ENCODE measurements at regions not wholly inside any gene's neighbourhood (a gene's known extent, or its start where the extent isn't known, plus 50 kb on each side); places are given as distances from the start of the nearest gene placed in this dataset.

DNA sequence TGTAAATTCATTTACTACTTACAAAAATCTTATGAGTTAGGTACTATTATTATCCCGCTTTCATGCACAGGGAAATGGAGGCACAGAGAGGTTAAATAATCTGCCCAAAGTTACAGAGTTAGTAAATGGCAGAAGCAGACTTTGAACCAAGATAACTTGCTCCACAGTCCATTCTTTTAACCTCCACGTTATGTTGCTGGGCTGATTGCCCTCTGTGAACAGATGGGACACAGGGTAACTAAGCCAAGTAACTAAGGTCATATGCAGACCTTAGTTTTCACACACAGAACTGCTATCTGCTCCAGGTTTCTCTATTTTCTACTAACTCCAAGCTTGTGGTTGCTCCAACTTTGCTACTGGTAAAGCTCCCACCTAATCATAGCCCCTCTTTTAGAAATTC is 147.1 kb upstream of the IFNG-AS1 start:
- no peak overlapping the region for H3K4me3 Mint-ChIP-seq
- DNase-seq = no peak
- Histone ChIP-seq H3K9me3 (ENCODE audit: control insufficient read depth in 2 of 3, low read length in 3 of 3) (peaks cover 0 to 5% (median 0%) of the 10 kb centered on the region in 3 experiments), H3K4me1 (ENCODE audit: control insufficient read depth in 2 of 2, insufficient read depth in 2 of 2, low read length in 2 of 2) (no peaks in the 10 kb centered on the region), H3K27me3 (ENCODE audit: control insufficient read depth in 2 of 2, insufficient read depth in 2 of 2, low read length in 2 of 2) (no peaks in the 10 kb centered on the region), H3K27ac (ENCODE audit: low read depth, low read length) (no peak overlapping the region), H3K4me3 (ENCODE audit: low read length) (no peak overlapping the region), H3K36me3 (ENCODE audit: control insufficient read depth in 2 of 3, insufficient read depth in 3 of 3, low read length in 3 of 3) (no peaks in the 10 kb centered on the region)
- no peak for ATAC-seq
- no peaks in the 10 kb centered on the region for H3K4me1 Mint-ChIP-seq
- ChIA-PET POLR2A (interaction anchor here (0.6 kb wide), 1 partner anchor 234 kb away, joined by 3 read pairs; no protein-coding TSS in a partner anchor), CTCF (no interaction called here)
- peaks cover 0 to 26% (median 14%) of the 10 kb centered on the region in 11 donors for H3K9me3 Mint-ChIP-seq
- intact Hi-C loops (cut with micrococcal nuclease) = no loop called here
- no peak overlapping the region for H3K27ac Mint-ChIP-seq
- H3K36me3 Mint-ChIP-seq = peaks cover 0 to 10% (median 8%) of the 10 kb centered on the region in 5 donors
- H3K27me3 Mint-ChIP-seq = peaks cover 0 to 2% (median 0%) of the 10 kb centered on the region in 5 donors

DNA sequence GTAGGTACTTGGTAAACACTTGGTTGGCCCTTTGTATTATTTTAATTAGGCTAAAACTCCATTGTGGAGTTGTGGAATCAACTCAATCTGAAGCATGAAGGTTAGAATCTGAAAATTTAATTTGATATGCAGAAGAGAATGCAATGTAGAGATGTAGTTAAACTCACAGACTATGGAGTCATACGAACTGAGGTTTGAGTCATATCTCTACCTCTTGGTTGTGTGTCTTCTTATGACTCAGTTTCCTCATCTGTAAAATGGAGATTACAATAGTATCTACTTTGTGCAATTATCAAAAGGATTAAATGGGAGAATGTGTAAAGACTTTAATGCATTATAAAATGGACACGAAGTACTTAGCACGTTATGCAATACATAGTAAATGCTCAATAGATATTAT is 146.0 kb upstream of the IFNG-AS1 start:
- Histone ChIP-seq H3K27me3 (ENCODE audit: control insufficient read depth in 2 of 2, insufficient read depth in 2 of 2, low read length in 2 of 2) (no peaks in the 10 kb centered on the region), H3K27ac (ENCODE audit: low read depth, low read length) (no peak overlapping the region), H3K4me3 (ENCODE audit: low read length) (no peak overlapping the region), H3K36me3 (ENCODE audit: control insufficient read depth in 2 of 3, insufficient read depth in 3 of 3, low read length in 3 of 3) (no peaks in the 10 kb centered on the region), H3K4me1 (ENCODE audit: control insufficient read depth in 2 of 2, insufficient read depth in 2 of 2, low read length in 2 of 2) (no peaks in the 10 kb centered on the region), H3K9me3 (ENCODE audit: control insufficient read depth in 2 of 3, low read length in 3 of 3) (peaks cover 0 to 5% (median 0%) of the 10 kb centered on the region in 3 experiments)
- ATAC-seq (no peak), DNase-seq (no peak)
- H3K4me1 Mint-ChIP-seq = no peaks in the 10 kb centered on the region
- H3K27ac Mint-ChIP-seq = no peak overlapping the region
- peaks cover 0 to 21% (median 12%) of the 10 kb centered on the region in 11 donors for H3K9me3 Mint-ChIP-seq
- ChIA-PET POLR2A (no interaction called here), CTCF (no interaction called here)
- H3K36me3 Mint-ChIP-seq = peaks cover 0 to 10% (median 8%) of the 10 kb centered on the region in 5 donors
- intact Hi-C loops (cut with micrococcal nuclease) = no loop called here
- H3K27me3 Mint-ChIP-seq = peaks cover 0 to under 1% (median 0%) of the 10 kb centered on the region in 5 donors
- no peak overlapping the region for H3K4me3 Mint-ChIP-seq

DNA sequence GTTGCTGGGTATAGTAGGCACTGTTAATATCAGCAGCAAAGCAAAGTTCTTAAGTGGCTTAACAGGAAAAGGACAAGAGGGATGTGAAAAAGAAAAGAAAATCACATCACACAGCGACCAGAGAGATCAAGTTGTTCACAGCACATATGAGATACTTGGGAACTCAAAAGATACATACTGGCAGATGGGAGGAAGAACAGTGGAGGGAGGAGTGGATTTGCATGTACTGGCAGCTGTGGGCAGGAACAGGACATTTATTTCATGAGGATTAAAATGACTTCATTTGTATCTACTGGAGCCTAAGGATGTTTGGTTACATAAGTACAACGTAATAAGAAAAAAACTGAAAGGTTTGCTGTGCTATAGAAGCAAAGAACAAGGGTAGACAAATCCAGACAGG is 136.5 kb upstream of the IFNG-AS1 start:
- H3K36me3 ChIP-seq (ENCODE audit: control insufficient read depth in 2 of 3, insufficient read depth in 3 of 3, low read length in 3 of 3) = no peaks in the 10 kb centered on the region
- ChIA-PET CTCF (interaction anchor here (0.6 kb wide), 1 partner anchor 260 kb away, joined by 3 read pairs; no protein-coding TSS in a partner anchor), POLR2A (interaction anchor here (0.8 kb wide), 1 partner anchor 584 kb away, joined by 4 read pairs; no protein-coding TSS in a partner anchor)
- DNase-seq (no peak), ATAC-seq (no peak)
- intact Hi-C loops (cut with micrococcal nuclease) = no loop called here
- no peaks in the 10 kb centered on the region for H3K9me3 ChIP-seq (ENCODE audit: control insufficient read depth in 2 of 3, low read length in 3 of 3)
- Mint-ChIP-seq H3K4me1 (no peaks in the 10 kb centered on the region), H3K36me3 (peaks cover 0 to 4% (median 0%) of the 10 kb centered on the region in 5 donors), H3K9me3 (peaks cover 0 to 10% (median 0%) of the 10 kb centered on the region in 11 donors), H3K4me3 (no peak overlapping the region), H3K27me3 (no peaks in the 10 kb centered on the region), H3K27ac (no peak overlapping the region)
- H3K27ac ChIP-seq (ENCODE audit: low read depth, low read length) = no peak overlapping the region
- H3K4me1 ChIP-seq (ENCODE audit: control insufficient read depth in 2 of 2, insufficient read depth in 2 of 2, low read length in 2 of 2) = no peaks in the 10 kb centered on the region
- no peak overlapping the region for H3K4me3 ChIP-seq (ENCODE audit: low read length)
- H3K27me3 ChIP-seq (ENCODE audit: control insufficient read depth in 2 of 2, insufficient read depth in 2 of 2, low read length in 2 of 2) = no peaks in the 10 kb centered on the region

DNA sequence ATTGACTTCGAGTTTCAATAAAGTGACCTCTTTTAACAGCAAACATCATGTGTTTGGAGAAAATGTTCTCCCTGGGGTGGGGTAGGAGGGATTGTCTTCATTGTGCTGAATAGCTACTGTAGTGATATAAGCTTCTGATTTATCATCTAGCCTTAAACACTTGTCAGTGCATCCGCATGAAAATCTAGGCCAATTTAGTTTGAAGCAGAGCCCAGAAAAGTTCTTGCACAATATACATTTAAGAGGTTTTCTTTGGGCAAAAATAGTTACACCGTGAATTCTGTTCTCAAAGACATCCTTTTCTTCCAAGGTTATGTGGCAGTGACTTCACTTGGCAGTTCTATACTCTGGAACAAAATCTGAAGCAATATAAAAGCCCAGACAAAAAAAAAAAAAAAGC is 136.0 kb upstream of the IFNG-AS1 start:
- POLR2A ChIA-PET = interaction anchor here (0.8 kb wide), 1 partner anchor 585 kb away, joined by 4 read pairs; no protein-coding TSS in a partner anchor
- no peak overlapping the region for H3K4me3 Mint-ChIP-seq
- Histone ChIP-seq H3K4me3 (ENCODE audit: low read length) (no peak overlapping the region), H3K27me3 (ENCODE audit: control insufficient read depth in 2 of 2, insufficient read depth in 2 of 2, low read length in 2 of 2) (no peaks in the 10 kb centered on the region), H3K36me3 (ENCODE audit: control insufficient read depth in 2 of 3, insufficient read depth in 3 of 3, low read length in 3 of 3) (no peaks in the 10 kb centered on the region), H3K4me1 (ENCODE audit: control insufficient read depth in 2 of 2, insufficient read depth in 2 of 2, low read length in 2 of 2) (no peaks in the 10 kb centered on the region), H3K9me3 (ENCODE audit: control insufficient read depth in 2 of 3, low read length in 3 of 3) (no peaks in the 10 kb centered on the region), H3K27ac (ENCODE audit: low read depth, low read length) (no peak overlapping the region)
- H3K27me3 Mint-ChIP-seq = no peaks in the 10 kb centered on the region
- intact Hi-C loops (cut with micrococcal nuclease) = no loop called here
- H3K4me1 Mint-ChIP-seq = no peaks in the 10 kb centered on the region
- no peak overlapping the region for H3K27ac Mint-ChIP-seq
- ATAC-seq (no peak), DNase-seq (no peak)
- CTCF ChIA-PET = no interaction called here
- peaks cover 0 to 10% (median 0%) of the 10 kb centered on the region in 11 donors for H3K9me3 Mint-ChIP-seq
- peaks cover 0 to 4% (median 0%) of the 10 kb centered on the region in 5 donors for H3K36me3 Mint-ChIP-seq

- no peak overlapping the region for H3K27ac ChIP-seq (ENCODE audit: low read depth, low read length)
- H3K4me3 ChIP-seq (ENCODE audit: low read length) = no peak overlapping the region
- no peaks in the 10 kb centered on the region for H3K9me3 ChIP-seq (ENCODE audit: control insufficient read depth in 2 of 3, low read length in 3 of 3)
- intact Hi-C loops (cut with micrococcal nuclease) = no loop called here
- no peaks in the 10 kb centered on the region for H3K27me3 Mint-ChIP-seq
- peaks cover 0 to 4% (median 0%) of the 10 kb centered on the region in 5 donors for H3K36me3 Mint-ChIP-seq
- H3K36me3 ChIP-seq (ENCODE audit: control insufficient read depth in 2 of 3, insufficient read depth in 3 of 3, low read length in 3 of 3) = no peaks in the 10 kb centered on the region
- no peaks in the 10 kb centered on the region for H3K27me3 ChIP-seq (ENCODE audit: control insufficient read depth in 2 of 2, insufficient read depth in 2 of 2, low read length in 2 of 2)
- H3K27ac Mint-ChIP-seq = no peak overlapping the region
- no peak for ATAC-seq
- H3K4me3 Mint-ChIP-seq = no peak overlapping the region
- no peaks in the 10 kb centered on the region for H3K4me1 ChIP-seq (ENCODE audit: control insufficient read depth in 2 of 2, insufficient read depth in 2 of 2, low read length in 2 of 2)
- POLR2A ChIA-PET = no interaction called here
- H3K4me1 Mint-ChIP-seq = no peaks in the 10 kb centered on the region
- CTCF ChIA-PET = no interaction called here
- no peak for DNase-seq
- H3K9me3 Mint-ChIP-seq = peaks cover 0 to 9% (median 0%) of the 10 kb centered on the region in 11 donors
Observed at GRCh38 chr12:67854351-67854750, 134.9 kb upstream of the IFNG-AS1 start.

DNA sequence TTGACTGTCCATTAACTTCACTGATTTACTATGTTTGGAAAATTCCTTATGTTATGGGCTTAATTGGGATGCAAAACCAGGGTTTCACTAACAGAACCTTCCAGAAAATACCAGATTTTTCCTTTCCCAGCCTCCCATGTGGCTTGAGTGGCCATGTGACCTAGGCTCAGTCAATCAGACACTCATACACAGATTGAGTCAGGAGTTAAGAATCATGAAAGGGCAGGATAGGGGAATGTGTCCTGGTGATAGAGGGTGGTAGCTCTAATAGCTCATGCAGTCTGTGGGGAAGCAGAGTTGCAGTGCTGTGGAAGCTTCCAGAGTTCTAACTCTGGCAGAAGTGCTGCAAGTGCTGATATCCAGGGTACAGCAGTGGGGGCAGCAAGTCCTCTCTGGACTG is 134.1 kb upstream of the IFNG-AS1 start:
- ChIA-PET POLR2A (interaction anchor here (0.6 kb wide), 1 partner anchor 1994 kb away, joined by 3 read pairs; no protein-coding TSS in a partner anchor), CTCF (no interaction called here)
- H3K4me3 ChIP-seq (ENCODE audit: low read length) = no peak overlapping the region
- H3K4me1 Mint-ChIP-seq = no peaks in the 10 kb centered on the region
- no peaks in the 10 kb centered on the region for H3K4me1 ChIP-seq (ENCODE audit: control insufficient read depth in 2 of 2, insufficient read depth in 2 of 2, low read length in 2 of 2)
- no peaks in the 10 kb centered on the region for H3K27me3 ChIP-seq (ENCODE audit: control insufficient read depth in 2 of 2, insufficient read depth in 2 of 2, low read length in 2 of 2)
- intact Hi-C loops (cut with micrococcal nuclease) = no loop called here
- no peak for DNase-seq
- no peak overlapping the region for H3K4me3 Mint-ChIP-seq
- no peaks in the 10 kb centered on the region for H3K36me3 ChIP-seq (ENCODE audit: control insufficient read depth in 2 of 3, insufficient read depth in 3 of 3, low read length in 3 of 3)
- no peak overlapping the region for H3K27ac Mint-ChIP-seq
- no peak for ATAC-seq
- no peaks in the 10 kb centered on the region for H3K27me3 Mint-ChIP-seq
- H3K9me3 Mint-ChIP-seq = peaks cover 0 to 3% (median 0%) of the 10 kb centered on the region in 11 donors
- peaks cover 0 to 4% (median 0%) of the 10 kb centered on the region in 5 donors for H3K36me3 Mint-ChIP-seq
- H3K27ac ChIP-seq (ENCODE audit: low read depth, low read length) = no peak overlapping the region
- no peaks in the 10 kb centered on the region for H3K9me3 ChIP-seq (ENCODE audit: control insufficient read depth in 2 of 3, low read length in 3 of 3)

DNA sequence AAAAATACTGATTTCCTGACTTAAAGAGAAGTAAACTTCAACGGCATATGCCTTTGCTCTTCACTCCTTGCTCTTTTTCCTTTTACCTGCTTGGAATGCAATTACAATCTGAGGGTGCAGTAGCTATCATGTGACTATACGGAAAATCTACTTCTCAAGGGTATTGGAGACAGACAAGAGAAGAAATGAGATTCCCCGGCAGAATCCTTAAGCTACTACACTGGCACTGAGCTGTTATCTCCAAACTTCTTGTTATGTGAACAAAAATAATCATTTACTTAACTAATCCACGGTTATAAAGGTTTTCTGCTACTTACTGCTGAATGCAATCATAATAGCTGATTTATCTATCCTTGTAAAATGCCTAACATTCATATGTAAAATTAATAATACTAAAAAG is 118.0 kb upstream of the IFNG-AS1 start:
- Histone ChIP-seq H3K36me3 (ENCODE audit: control insufficient read depth in 2 of 3, insufficient read depth in 3 of 3, low read length in 3 of 3) (no peaks in the 10 kb centered on the region), H3K27ac (ENCODE audit: low read depth, low read length) (no peak overlapping the region), H3K4me1 (ENCODE audit: control insufficient read depth in 2 of 2, insufficient read depth in 2 of 2, low read length in 2 of 2) (no peaks in the 10 kb centered on the region), H3K27me3 (ENCODE audit: control insufficient read depth in 2 of 2, insufficient read depth in 2 of 2, low read length in 2 of 2) (no peaks in the 10 kb centered on the region), H3K9me3 (ENCODE audit: control insufficient read depth in 2 of 3, low read length in 3 of 3) (no peaks in the 10 kb centered on the region), H3K4me3 (ENCODE audit: low read length) (no peak overlapping the region)
- no peak overlapping the region for H3K27ac Mint-ChIP-seq
- H3K9me3 Mint-ChIP-seq = peaks cover 0 to 11% (median 2%) of the 10 kb centered on the region in 11 donors
- ChIA-PET CTCF (no interaction called here), POLR2A (no interaction called here)
- ATAC-seq (no peak), DNase-seq (no peak)
- peaks cover 0 to 5% (median 0%) of the 10 kb centered on the region in 7 donors for H3K4me1 Mint-ChIP-seq
- intact Hi-C loops (cut with micrococcal nuclease) = no loop called here
- peaks cover 0 to 5% (median 0%) of the 10 kb centered on the region in 5 donors for H3K27me3 Mint-ChIP-seq
- H3K4me3 Mint-ChIP-seq = no peak overlapping the region
- peaks cover 0 to 4% (median 0%) of the 10 kb centered on the region in 5 donors for H3K36me3 Mint-ChIP-seq
